IPS DF 4.7 (cell line): ENCODE measurements at regions not wholly inside any gene's neighbourhood (a gene's known extent, or its start where the extent isn't known, plus 50 kb on each side); places are given as distances from the start of the nearest gene placed in this dataset.

ENCODE experiments used
- DNase-seq: peaks from one replicate; pipeline ENCODE4 v3.0.0-alpha.2; 2013; ENCODE audit warnings: low spot score; ENCODE audit errors: extremely low read depth

DNA sequence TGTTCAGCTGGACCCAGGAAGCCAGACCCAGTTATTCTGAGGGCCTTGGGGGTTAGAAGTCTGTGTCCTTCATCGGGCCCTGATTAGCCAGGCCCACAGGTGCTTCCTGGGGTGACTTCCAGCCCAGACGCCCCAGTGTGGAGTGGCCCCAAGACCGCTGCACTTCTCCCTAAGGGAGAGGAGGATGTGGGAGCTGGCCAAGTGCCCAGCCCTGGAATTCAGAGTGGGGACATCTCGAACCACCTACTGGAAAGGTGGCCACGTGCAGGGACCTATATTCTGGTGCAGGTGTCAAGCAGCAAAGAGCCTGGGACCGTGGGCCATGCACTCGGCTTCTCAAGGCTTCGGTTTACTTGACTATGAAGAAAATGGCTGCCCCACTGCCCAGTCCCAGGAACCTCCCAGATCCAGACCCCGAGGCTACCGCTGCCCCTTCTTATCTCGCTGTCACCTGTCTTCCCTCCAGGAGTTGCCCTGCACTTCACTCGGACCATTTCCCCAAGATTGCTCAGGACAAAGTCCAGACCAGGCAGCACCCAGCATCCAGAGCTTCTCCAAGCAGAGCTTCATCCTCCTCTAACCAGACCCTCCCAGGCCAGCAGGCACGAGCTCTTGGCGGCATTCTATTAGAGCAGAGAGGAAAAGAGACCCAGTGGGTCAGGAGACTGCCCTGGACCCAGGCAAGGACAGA is 142.8 kb upstream of the ID2 start:
- DNase-seq: no peak

DNA sequence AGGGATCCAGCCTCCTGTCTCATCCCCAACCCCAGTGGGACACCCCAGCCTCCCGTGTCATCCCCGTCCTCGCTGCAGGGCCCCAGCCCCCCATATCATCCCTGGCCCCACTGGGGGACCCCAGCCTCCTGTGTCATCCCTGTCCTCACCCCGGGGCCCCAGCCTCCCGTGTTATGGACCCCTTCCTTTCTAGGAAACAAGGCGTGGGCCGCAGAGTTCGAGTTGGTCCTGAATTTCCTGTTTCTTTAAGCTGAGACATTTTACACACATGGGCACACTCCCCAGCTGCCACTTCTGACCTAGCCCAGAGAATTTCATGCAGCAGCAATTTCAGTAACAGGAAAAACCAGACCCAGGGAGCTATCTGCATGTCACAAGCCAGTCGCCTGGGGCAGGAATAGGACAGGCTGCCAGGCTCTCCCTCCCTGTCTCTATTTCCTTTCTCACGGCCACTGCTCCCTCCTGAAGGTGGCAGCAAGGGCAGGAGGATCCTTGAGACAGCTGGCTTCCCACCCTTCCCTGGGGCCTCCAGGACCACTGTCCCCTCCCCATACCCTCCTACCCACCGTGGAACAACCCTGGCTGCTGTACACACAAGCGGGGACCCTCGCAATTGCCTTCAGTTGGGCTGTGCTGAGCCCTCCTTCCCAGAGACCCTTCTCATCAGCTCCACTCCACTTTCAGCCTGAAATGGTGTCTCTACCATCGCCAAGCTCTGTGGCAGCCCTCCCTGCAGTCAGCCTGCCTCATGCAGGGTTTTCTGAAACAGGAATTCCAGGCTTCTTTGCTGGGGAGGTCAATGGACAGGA is 141.9 kb upstream of the ID2 start:
- DNase-seq: no peak

DNA sequence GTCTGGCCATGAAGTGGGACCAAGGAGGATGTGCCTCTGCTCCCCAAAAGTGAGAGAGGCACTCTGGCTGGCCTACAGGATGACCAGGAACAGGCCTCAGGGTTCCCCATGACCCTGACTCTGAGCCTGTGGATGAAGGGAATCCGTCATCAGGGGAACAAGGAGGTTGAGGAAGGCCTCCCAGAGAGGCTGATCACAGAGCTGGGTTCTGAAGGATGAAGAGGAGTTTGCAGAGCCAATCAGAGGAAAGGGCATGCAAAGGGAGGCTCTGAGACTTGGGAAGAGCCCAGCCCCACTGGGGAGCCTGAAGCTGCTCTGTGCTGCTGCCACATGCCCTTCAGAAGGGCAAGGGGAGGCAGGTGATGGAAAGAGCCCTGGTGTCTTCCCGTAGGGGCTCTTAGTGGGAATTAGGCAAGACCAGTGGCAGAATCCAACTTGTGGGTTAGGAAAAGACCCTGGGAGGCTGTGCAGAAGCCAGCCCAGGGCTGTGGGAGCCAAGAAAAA is 141.3 kb upstream of the ID2 start:
- DNase-seq: no peak

DNA sequence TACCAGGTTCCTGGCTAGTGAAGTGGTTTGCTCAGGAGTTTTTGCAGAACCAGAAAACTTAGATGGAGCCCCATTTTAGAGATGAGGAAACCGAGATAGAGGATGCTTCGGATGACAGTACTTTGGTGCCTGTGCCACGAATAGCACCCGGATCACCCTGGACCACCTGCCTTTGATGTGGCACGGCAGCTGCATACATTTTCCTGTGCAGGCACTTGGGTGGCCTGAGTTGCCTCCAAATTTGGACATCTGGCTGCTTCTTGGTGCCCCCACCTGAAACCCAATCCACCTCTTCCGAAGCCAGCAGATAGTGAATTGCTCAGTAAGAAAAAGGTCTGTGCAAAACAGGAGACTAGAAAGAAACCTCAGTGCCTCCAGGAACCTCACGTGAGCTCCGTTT is 140.6 kb upstream of the ID2 start:
- DNase-seq: no peak

DNA sequence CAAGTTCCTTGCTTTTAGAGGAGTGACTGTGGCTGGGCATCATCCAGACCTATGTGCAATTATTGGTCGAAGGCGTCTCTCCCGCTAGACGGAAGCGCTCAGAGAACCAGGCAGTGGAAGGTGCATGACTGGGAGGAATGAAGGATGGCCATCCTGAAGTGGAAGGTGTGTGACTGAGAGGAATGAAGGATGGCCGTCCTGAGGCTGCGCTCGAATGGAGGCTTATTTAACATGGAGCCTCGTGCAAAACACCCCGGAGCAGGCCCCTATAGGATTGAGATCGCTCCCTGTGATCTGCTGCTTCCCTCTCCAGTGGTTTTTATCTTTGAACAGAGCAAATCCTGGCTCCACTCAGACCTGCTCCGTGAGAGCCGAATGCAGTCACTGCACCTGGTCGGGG is 140.2 kb upstream of the ID2 start:
- DNase-seq: no peak

DNA sequence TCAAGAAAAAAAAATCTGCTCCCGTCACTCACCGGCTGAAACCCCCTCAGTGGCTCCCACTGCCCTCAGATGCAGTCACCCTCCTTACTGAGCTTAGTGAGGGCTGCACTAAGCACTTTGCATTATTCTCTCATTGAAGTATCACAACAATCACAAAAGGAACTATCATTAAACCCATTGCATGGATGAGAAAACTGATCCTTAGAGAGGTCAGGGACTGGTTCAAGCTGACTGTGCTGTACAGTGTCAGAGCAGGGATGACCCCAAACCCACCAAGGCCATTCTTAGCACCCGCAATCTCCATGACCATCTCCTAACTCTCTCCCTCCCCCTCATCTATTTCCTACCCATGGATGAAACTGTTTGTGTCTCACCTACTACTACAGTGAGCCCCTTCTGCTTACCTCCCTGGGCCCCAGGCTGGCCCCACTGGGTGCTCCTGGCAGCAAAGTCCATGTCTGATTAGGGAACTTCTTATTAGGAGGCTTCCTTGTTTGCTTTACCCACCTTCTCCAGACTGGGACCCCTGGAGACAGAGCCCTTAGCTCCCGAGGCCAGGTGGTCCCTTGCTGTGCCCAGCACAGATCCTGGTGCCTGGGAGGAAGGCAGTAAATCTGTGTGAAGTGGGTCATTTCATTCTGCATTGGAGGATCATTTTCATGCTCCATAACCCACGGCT is 139.3 kb upstream of the ID2 start:
- no peak for DNase-seq

DNA sequence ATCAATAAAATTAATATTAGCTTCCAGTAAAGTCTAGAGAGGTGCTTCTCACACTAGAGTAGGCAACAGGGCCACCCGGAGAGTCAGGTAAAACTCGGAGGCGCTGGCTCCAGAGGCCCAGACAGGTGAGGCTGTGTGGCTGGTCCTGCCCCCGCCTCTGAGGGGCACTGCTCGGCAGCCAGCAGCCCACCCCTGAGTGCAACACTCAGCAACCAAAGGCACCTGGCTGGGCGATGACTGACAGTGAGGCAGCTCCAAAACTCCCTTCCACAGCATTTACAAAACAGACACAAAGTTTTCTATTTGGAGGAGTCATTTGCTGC is 138.8 kb upstream of the ID2 start:
- DNase-seq: no peak

DNA sequence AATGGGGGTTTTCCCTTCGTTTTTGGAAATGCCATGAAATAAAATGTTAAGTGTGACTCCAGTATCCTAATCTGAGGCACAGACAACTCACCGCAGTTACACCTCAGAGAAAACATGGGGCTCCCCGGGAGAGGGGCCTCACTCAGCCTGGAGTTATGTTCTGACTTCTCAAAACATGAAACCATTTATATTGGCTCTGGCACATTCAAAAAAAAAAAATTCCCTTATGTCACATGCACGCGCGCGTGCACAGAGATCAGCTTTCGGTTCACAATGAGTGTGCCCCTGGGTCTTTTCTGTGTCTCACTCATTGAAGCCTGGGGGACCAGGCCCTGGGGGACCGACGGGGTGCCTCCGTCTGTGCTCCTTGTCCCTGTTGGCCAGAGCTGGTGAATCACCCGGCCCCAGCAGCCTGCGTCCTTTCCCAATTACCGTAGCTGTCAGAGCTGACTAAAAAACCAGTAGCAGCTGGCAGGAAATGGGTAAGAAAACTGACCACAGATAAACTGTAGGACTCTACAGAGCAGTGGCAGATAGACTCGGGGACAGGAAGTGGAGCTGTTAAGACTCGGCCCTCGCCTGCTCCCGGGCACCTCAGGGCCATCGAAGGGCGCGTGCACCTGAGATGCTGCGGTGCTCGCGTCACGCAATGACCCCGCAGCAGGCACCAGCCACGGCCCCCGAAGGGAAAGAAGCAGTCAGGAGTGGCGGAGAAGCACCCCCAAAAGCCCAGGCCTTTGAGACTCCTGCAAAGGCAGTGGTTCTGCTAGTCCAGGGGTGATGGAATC is 138.3 kb upstream of the ID2 start:
- no peak for DNase-seq

DNA sequence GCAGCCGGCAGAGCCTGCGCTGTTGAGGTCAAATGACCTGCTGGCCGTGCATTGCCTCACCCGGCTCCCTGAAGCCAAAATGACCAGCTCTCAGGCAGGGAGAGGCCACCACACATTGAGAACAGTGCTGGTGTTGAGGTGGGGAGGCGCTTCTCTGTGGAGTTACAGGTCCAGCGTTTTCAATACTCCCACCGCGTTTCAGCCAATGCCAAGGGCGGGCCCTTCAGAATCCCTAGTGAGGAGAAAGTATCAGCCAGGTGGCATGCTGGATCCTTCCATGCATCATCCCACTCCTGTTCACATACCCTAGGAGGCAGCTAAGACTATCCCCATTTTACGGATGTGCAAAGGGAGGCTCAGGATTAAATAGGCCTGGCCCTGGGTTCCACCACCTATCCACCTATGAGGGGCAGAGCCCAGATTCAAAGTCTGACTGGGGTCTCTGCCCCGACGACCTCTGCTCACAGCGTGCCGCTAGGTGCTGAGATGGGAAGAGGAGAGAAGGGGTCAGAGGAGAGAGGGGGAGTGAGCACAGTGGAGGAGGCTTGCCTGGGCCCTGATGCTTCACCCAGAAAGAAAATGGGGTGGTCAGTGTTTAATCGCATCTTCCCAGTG is 137.6 kb upstream of the ID2 start:
- DNase-seq: no peak

DNA sequence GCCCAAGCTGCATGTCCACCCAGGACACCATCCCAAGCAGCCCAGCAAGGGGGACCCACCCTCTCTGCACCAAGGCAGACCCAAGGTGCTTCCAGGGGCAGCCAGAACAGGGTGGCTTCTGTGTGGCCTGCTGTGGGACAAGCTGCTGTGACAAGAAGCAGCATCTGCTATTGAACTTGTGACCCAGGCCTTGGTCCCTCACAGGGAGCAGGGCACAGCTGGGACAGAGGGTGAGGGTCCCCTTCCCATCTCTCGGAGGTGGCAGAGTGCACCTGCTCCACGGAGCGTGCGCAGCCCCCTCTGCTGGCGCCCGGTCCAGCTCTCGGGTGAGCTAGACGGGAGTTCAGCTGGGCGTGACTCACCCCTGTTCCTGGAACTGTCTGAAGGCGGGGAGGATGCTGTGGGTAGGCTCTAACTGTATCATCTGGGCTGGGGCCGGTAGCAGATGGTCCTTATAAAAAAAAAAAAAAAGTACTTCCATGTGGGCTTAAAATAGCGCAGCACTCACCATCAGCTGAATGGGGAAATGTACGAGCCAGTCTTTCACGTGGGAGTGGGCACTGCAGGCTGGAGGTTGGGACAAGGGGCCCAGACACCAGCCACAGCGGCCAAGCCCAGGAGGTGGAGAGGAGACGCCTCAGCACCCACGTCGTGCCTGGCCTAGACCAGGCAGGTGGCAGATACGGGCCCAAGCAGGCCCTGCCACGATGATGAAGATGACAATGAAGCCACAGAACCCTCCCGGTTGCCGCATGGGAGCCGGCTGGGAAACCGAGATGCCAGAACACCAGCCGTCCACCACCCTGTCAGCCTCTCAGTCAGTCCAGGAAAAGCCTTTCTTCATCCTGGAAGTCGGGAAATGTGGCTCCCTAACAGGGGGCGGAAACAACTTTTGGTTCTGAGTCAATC is 136.8 kb upstream of the ID2 start:
- DNase-seq: no peak

DNA sequence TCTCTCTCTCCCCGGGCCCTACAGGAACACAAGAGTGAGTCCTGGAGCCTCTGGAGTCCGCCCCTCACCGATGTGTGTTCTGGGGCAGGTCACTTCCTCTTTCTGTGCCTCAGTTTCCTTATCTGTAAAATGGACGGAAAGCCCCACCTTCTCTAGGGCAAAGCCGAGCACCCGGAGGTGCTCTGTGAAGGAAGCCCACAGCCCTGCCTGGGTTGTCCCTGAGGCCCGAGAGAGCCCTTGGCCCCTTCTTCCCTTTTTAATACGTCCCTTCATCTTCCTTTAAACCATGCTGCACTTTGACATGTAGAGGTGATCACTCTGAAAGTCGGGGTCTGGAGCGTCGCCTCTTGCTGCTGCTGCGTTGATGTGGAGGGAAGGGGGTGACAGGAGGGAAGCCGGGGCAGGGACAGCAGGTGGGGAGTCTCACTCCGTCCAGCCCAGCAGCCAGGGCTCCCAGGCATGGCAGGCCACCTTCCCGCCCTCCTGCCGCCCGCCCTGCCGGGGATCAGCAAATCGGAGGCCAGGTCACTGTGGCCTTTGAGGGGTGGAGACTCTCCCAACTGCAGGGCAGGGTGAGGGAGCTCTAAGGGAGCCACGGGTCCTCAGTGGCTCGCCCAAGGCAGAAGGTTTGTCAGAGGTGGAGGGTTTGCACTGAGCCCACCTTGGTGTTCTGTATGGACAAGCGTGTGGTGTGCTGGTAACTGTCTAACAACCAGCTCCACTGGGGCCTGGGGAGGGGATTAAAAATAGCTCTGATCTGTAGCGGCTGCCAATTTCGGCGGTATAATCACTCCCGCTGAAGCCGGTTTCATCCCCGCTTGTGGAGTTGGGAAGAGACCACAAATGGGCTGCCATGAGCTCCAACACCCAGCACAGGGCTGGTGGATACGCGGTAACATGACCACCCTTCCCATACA is 135.9 kb upstream of the ID2 start:
- DNase-seq: no peak

DNA sequence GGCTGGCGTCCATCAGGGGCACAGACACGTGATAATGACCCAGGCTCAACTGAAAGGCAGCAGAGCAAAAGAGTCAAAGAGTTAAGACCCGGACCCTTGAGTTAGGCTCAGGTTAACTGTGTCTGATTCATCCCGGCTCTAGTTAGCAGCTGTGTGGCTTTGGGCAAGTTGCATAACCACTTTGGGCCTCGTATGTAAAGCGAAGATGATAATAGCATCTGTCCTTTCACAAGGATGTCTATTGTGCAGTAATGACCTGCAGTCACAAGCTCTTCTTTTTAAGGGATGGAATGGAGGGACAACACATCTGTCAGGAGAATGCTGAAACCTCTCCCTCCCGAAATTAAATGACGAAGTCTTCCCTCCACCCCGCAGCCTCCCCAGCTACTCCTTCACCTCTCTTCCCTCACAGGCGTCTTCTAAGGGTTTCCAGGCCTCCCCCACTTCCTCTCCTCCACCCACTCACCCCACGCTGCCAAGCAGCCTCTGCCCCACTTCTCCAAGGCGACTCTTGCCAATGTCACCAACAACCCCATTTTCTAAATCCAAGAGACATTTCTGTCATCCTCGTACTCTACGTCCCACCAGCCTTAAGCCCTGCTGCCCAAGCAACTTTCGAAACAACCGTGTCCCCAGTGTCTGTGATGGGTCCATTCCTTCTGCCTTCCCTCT is 135.1 kb upstream of the ID2 start:
- DNase-seq: no peak

DNA sequence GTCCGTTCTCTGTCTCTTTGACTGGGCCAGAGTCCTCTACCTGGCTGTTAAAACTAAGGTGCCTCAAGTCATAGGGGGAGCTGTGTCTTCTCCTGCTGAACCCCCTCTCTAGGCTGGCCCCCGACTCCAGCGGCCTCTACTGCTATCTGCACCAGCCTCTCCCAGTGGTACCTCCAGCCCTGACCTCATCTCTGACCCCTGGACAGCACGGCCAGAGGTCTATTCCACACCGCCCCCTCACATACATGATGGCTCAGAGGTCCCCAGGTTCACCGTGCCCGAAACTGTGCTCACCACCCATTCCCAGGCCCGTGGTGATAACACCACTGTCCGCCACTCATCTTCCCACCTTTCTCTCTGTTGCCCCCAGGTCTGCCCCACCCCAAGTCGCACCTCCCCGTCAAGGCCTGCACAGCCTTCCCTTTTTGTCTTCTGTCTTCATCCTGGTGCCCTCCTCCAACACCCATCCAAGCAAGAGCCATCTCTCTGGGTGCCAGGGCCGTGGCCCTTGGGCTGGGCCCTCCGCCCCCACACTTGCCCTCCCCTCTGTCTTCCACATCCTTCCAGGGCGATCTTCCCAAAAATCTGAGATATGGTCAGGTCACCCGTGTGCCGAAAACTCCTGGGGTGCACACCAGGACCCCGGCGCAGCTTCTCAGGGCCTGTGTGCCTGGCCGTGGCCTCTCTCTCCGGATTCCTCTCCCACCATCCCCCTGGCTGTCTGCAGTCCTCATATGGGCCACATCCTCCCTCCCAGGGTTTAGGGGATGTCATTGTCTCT is 134.4 kb upstream of the ID2 start:
- DNase-seq: no peak

DNA sequence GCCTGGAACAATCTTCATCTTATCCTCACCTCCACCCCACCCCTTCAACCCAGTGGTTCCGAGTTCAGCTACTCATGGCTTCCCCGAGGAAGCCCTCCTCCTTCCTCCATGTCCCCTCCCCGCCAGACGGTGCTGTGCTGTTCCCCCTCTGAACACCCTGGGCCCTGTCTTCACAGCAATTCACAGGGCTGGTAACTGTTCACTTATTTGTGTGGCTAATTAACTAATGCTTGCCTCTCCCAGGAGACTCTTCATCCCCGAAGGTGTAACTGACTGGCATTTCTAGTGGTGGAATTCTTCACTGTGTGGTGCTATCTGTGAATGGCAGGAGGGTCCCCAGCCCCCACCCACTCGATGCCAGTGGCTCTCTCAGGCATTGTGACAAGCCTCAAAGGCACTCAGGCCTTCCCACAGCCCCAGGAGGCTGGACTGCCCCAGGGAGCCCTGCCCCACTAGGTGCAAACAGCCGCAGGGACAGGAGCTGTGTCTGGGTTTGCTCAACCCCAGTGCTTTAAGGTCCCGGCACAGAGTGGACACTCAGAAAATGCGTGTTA is 133.7 kb upstream of the ID2 start:
- no peak for DNase-seq

DNA sequence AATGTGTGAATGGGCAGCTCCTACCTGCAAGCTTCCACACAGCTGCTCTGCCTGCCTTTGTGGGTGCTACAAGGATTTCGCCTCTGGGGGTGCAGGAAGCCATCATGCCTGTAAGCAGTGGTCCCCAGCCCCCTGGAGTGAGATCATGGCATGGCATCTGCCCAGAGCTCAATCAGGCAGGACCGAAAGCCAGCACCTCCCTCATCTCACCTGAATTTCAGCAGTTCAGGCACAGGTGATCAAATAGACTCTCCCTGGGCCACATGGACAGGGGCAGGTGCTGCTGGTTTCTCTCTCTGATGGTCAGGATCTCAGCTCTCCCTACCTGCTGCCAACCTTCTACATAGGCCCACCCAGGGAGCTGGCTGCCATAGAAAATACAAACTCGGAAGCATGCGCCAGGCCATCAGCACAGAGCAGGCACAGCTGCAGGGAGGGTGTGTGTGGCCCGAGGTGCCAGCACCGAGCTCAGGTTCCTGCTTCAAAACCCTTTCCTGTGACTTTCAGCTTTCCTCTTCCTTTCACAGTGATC is 133.2 kb upstream of the ID2 start:
- DNase-seq: no peak

DNA sequence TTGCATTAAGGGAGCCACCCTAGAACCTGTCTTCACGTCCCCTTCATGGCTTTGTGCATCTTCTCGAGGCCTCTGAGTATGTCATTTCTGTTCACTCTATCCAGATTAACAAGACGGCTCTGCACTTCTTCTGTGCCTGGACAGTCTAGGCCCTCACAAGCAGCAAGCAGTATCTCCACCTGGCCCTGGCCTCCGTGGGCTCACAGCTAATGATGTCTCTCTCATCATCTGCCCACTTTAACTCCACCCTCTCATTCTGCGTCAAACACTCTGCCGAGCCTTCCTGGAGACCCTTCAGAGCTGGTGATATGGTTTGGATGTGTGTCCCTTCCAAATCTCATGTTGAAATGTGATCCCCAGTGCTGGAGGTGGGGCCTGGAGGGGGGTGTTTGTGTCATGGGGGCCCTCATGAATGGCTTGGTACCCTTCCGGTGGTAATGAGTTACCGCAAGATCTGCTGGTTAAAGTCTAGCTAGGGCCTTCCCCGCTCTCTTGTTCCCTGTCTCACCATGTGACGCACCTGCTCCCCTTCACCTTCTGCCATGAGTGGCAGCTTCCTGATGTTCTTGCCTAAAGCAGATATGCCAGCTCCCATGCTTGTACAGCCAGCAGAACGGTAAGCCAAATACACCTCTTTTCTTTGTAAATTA is 132.5 kb upstream of the ID2 start:
- no peak for DNase-seq

DNA sequence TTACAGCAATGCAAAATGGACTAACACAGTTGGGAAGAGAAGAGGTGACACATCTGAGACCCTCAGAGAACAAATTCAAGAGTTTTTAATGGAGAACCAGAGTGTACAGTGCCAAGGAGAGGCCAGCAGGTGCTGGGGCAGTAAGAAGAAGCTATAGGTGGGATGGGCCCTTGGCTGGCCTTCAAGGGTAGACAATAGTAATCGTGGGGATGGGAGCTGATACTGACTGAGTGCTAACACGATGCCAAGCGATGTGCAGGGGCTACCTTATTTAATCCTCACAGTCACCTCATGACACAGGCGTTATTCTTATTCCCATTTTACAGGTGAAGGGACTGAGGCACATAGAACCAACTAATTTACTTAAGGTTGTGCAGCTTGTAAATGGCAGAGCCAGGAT is 131.9 kb upstream of the ID2 start:
- no peak for DNase-seq
